ENCODE measurements at regions not wholly inside any gene's neighbourhood (a gene's known extent, or its start where the extent isn't known, plus 50 kb on each side); places are given as distances from the start of the nearest gene placed in this dataset.
"Not testable (repeated sequence)": the region's sequence is repeated elsewhere in the genome, so short reads cannot be mapped to it uniquely, and the experiment has no call there.

DNA sequence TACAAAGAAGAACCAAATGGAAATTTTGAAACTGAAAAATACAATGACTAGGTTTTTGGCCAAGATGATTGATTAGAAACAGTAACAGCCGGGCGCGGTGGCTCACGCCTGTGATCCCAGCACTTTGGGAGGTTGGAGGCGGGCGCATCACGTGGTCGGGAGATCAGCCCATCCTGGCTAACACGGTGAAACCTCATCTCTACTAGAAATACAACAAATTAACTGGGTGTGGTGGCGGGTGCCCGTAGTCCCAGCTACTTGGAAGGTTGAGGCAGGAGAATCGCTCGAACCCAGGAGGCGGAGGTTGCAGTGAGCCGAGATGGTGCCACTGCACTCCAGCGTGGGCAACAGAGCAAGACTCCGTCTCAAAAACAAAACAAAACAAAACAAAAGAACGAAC, 785.8 kb upstream of the DDX18 start:
- TF ChIP-seq, protein P1, sequence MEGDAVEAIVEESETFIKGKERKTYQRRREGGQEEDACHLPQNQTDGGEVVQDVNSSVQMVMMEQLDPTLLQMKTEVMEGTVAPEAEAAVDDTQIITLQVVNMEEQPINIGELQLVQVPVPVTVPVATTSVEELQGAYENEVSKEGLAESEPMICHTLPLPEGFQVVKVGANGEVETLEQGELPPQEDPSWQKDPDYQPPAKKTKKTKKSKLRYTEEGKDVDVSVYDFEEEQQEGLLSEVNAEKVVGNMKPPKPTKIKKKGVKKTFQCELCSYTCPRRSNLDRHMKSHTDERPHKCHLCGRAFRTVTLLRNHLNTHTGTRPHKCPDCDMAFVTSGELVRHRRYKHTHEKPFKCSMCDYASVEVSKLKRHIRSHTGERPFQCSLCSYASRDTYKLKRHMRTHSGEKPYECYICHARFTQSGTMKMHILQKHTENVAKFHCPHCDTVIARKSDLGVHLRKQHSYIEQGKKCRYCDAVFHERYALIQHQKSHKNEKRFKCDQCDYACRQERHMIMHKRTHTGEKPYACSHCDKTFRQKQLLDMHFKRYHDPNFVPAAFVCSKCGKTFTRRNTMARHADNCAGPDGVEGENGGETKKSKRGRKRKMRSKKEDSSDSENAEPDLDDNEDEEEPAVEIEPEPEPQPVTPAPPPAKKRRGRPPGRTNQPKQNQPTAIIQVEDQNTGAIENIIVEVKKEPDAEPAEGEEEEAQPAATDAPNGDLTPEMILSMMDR (conservative IDR thresholded peaks at IDR 0.05; ENCODE audit: low read depth, low read length) = not testable (repeated sequence)
- TF ChIP-seq, protein P2, sequence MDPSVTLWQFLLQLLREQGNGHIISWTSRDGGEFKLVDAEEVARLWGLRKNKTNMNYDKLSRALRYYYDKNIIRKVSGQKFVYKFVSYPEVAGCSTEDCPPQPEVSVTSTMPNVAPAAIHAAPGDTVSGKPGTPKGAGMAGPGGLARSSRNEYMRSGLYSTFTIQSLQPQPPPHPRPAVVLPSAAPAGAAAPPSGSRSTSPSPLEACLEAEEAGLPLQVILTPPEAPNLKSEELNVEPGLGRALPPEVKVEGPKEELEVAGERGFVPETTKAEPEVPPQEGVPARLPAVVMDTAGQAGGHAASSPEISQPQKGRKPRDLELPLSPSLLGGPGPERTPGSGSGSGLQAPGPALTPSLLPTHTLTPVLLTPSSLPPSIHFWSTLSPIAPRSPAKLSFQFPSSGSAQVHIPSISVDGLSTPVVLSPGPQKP (IDR thresholded peaks at IDR 0.05; ENCODE audit: borderline replicate concordance, low read depth, low read length) = not testable (repeated sequence)
- not testable (repeated sequence) for TF ChIP-seq FOS (IDR thresholded peaks at IDR 0.05; ENCODE audit: low read depth, low read length); MXI1 (IDR thresholded peaks at IDR 0.05; ENCODE audit: borderline replicate concordance, low read depth, low read length); RAD21 (IDR thresholded peaks at IDR 0.05; ENCODE audit: low read length); MAZ (IDR thresholded peaks at IDR 0.05; ENCODE audit: borderline replicate concordance, low read depth, low read length); POLR2A (IDR thresholded peaks at IDR 0.05; ENCODE audit: low read depth, low read length); SMC3 (IDR thresholded peaks at IDR 0.05; ENCODE audit: low read depth, low read length); BHLHE40 (IDR thresholded peaks at IDR 0.05; ENCODE audit: low read depth, low read length); CEBPB (IDR thresholded peaks at IDR 0.05; ENCODE audit: low read depth, low read length)
